ENCODE measurements at regions not wholly inside any gene's neighbourhood (a gene's known extent, or its start where the extent isn't known, plus 50 kb on each side); places are given as distances from the start of the nearest gene placed in this dataset.

DNA sequence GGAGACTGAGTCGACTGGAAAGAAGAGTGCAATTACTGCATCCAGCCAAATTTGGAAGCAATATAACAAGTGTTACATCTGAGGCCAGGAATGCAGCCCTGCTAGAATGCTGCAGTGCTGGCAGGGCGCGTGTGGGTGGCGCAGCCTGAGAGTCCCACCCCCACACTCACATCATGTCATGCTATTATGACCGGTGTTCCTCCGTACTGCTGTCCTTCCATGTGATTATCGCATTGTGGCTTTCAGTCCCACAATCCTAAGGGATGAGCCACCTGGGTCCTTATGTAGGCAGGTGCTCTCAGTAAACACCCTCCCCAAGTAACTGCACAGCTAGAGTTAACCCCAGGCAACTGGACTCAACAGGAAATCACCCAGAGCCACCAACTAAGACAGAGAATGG lies 122.6 kb upstream of the CPEB2 start:
- no peak for DNase-seq (ENCODE audit: low read depth)

DNA sequence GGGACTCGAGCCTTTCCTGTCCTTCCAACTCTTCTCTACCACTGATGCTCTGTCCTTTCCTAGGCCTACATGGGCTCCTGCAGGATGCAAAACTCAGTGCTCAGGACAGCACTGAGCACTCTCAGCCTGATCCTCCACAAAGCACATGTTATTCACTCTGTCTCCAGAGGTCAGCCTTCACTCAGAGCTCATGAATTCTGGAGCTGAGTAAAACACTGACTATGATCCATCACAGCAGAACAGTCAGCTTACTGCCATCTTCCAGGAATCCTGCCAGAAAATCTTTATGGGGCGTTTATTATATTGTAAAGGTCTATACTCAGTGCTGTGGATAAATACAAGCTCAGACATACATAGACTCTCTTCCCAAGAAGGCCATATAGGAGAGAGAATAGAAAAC lies 121.5 kb upstream of the CPEB2 start:
- DNase-seq (ENCODE audit: low read depth) = no peak

DNA sequence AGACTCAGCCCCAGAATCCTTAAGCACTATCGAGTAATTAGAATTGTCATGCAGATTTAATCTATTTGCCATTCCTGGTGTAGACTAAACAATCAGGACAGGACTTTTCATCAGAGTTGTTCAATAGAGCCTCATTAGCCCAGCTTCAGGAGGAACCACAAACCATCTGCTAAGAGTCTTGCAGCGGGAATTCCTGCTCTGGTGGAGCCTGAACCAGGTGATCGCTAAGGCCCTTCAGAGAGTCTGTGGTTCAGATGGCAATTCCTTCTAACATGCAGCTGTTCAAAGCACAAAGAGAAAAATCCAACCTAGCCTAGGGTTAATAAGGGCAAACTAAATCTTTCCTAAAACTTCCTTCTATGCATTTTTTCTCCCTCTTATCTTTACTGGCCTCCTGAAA lies 119.1 kb upstream of the CPEB2 start:
- no peak for DNase-seq (ENCODE audit: low read depth)

DNA sequence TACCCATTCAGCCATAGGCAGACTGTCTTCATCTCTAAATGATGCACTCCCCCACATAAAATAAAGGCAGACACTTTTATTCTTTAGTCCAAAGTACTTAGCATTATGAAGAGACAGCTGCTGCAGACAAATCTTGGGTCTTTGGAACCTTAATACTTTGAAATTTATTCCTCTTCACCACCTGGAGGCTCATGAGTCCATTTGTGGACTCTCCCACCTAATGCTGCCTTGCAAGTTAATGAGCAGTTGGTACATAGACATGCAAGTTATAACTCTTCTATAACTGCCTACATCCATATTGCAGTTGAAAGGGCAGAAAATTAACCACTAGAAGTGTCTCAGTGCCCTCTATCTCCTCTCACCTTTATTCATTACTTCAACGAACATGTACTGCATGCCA lies 118.6 kb upstream of the CPEB2 start:
- DNase-seq (ENCODE audit: low read depth) = no peak

DNA sequence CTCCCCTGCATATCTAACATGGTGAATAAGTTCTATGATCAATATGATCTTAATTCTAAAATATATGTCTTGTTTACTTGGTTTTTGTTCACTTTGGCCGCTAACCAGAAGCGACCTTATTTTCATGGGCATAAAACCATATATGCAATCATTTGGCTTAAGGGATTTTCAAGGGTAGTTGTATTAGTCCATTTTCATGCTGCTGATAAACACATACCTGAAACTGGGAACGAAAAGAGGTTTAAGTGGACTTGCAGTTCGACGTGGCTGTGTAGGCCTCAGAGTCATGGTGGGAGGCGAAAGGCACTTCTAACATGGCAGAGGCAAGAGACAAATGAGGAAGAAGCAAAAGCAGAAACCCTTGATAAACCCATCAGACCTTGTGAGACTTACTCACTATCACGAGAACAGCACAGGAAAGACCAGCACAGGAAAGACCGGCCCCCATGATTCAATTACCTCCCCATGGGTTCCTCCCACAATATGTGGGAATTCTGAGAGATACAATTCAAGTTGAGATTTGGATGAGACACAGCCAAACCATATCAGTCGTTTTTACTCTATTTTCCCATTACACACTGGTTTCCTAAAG lies 114.3 kb upstream of the CPEB2 start:
- no peak for DNase-seq (ENCODE audit: low read depth)

DNA sequence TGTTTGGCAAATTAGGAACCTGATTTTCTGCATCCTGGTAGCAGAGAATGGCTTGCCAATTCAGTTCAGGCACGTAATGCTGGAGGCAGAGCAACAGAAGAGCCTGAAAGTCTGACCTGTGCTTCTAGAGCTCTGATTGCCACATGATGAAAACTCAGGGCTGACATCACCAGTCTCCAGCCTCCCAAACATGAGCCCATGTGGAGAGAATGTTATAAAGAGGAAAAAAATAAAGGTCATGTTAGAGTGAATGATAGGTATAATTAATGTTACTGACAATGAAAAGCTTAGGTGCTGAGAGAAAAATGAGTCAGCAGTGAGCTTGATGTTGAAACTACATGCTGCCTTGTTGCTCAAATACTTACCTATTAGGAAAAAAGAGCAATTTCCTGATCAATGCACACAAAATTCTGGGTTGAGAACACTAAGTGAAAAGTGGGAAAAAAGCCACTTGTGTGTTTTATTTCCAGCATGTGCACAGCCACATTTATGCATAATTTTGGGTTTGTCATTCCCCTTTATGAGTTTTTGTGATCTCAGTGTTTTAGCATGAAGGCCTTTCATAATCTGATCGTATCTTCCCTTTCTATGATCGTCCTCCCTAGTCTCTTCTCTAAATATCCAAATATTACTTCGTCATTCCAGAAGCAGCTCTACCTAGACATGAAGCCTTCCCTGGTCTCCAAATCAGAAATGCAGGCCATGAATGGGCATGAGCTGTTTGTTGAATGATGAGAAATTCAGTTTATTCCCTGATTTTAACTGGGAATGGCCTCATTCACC lies 113.3 kb upstream of the CPEB2 start:
- no peak for DNase-seq (ENCODE audit: low read depth)

DNA sequence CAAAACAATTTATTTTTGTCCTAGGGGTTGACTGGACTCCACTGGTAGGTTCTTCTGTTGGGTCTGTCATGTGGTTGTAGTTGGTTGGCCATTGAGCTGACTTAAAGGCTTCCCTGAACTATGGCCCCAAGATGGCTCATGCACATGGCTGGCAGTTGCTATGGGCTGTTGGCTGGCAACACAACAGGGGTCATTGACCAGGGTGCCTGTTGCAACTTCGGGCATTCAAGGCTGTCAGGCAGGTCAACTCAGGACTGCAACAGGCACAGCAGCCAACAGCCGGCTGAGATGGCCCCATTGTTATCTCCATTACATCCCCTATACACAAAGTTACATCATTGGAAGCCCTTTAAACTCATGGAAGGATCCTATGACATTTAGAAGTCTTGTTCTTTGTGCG lies 109.7 kb upstream of the CPEB2 start:
- no peak for DNase-seq (ENCODE audit: low read depth)

DNA sequence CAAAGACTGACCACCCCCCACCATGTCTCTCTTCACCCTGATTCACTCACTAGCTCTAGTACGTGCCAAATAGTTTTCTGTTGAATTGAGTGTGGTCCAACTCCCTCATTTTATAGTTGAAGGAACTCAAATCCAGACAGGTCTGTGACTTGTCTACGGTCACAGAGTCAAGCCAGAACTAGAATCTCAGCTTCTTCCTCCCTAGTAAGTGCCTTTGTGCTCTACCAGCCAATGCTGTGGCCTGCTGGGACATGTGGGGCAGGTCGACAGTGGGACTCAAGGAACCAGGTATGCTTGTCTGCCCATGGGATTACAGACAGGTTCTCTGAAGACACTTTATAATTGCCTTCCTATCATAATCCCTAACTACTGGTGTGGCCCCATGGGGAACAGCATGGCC lies 108.6 kb upstream of the CPEB2 start:
- no peak for DNase-seq (ENCODE audit: low read depth)

DNA sequence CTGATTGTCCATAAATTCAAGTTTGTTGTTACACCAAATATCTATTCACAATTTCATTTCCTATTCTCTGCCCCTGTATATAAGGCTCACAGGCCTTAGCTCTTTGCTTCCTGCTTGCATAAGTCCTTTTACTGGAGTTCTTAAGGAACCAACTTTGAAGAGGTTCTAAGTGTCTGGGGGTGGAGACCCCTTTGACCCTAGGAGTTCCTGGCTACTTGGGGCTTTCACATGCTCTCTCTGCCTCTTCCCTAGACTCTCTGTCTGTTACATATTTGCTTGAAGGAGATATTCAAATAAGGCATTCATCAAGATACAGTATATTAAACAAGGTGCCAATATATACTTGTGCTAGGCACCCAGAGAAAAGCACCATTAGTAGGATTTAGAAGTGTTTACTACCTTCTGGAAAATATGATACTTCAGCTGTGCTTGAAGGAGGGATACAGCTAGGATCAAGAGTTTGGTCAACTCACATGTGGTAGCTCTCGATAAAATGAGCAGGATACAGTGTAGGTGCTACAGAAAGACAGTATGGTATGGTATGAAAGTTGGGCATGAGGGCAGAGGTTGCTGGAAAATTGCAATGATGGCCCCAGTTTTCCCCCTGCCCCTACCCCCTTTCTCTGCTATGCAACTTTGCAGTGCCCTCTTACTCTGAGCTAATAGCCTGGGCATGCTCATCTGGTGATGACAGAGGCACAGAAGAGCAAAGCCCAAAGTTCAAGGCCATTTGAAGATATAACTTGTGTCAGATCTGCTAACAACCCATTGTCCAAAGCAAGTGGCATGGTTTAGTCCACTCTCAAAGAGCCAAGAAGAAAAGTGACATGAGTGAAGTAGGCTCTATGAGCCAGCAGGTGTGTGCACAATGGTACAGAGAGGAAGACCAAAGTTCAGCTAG lies 107.6 kb upstream of the CPEB2 start:
- DNase-seq (ENCODE audit: low read depth) = no peak

DNA sequence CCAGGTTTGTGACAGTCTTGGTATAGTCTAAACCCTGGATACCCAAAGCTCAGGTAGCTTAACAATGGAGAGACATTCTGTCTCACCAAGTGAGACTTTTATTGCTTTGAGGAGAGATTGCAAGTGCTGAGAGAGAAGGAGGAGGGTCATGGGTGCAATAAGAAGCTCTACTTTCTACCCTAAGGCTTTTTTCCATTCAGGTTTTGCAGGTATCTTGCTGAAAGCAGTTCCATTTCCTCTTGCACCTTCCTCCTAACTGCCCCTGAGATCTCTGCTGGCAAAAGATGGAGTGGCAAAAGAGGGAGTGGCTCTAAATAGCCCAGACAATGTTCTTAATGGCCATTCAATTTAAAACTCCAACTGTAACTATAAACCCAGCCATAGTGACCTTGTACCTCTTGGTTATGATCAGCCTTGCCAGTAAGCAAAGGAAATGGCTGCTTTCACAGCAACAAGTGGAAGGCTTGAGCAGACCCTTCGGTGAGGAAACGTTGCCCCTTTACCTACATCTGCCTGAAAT lies 105.6 kb upstream of the CPEB2 start:
- DNase-seq (ENCODE audit: low read depth) = no peak

DNA sequence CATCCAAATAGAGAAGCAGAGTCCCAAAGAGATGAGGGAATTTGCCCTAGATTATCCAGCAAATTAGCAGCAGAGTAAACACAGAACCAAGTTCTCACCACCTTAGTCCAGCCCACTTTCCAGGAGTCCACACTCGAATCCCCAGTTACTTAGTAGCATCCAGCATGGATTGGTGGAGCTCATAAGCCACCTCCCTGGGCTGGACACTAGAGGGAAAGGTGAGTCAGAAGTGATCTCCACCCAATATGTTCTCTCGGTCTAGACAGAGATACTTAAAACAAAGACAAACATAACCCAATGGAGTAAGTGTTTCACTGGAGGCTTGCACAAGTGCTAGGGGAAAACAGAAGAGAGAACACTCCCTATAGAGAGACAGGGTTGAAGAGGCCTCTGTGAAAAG lies 105.1 kb upstream of the CPEB2 start:
- no peak for DNase-seq (ENCODE audit: low read depth)

DNA sequence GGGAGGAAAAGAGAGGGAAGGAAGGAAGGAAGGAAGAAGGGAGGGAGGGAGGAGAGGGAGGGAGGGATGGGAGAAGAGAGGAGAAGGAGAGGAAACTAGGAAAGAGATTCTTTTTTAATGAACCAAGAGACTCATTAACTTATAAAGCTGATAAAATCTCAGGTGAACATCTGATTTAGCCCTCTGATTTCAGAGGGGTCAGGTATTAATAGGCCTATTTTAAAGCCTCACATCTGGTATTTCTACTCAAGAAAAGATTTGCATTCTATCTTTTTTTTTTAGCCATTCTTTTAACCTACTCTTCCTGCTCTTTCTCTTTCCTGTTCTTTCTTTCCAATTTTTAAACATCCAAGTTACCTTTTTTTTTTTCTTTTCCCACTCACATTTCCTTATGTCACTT lies 103.3 kb upstream of the CPEB2 start:
- DNase-seq (ENCODE audit: low read depth) = no peak

DNA sequence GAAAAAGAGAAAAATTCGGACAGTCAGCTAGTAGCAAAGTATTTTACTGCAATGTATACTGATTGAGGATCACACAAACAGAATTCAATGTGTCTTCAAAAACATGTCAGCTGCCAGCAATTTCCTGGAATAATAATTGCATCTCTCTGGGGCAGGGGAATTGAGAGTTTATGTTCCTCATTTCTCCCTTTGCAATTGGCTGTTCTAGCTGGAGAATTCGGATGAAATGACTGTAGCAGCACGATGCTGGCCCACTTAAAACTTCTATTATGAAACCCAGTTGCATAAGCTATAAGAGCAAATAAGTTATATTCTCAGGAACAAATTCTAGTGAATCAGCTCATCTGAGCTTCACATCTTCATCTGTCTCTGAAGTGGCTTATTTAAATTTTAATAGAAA lies 99.9 kb upstream of the CPEB2 start:
- no peak for DNase-seq (ENCODE audit: low read depth)

DNA sequence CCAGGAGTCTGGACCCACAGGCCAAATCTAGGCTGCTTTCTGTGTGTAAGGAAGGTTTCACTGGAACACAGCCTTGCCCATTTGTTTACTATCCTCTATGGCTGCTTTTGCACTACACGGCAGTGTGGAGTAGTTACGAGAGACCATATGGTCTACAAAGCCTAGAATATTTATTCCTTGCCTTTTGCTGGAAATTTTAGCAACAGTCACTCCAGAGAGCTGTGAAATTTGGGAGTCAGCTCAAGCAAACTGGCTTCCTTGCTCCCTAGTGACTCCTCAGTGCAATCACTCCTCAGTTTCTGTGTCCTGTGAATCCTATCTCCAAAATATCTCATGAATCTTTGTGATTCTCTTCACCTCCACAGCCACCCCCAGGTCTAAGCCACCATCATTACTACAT lies 99.0 kb upstream of the CPEB2 start:
- no peak for DNase-seq (ENCODE audit: low read depth)

DNA sequence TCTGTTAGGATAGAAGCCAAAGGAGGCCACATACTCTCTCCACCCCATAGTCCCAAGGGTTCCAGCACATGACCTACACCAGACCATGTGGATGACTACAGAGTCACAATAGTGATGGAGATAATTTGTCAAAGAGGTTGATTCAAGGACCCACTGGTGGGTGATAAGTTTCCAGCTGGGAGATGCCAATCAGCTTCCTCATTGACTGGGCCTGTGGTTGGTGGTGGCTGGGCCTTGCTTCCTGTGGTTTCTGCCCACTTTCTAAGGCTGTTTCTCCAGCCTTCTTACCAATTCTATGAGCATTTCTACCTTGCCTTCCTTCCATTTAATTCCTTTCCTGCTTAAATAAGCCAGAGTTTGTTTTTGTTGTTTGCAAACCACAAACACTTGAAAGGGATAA lies 95.5 kb upstream of the CPEB2 start:
- no peak for DNase-seq (ENCODE audit: low read depth)

DNA sequence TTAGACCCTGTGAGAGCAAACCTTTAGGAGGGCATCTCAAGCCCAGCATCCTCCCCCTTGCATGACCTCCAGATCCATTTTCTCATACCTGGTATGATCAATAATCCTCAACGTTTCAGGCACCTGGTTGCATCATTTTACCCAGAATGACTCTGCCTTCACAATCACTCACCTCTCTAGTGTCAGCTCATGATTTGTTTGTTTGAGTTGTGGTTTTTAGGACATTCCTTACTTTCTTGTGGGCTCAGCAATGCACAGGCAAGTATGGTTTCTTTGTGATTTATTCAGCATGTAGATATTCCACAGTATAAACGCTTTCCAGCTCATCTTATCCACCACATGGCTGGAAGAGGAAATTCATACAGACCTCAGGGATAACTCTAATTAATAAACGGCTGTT lies 93.6 kb upstream of the CPEB2 start:
- no peak for DNase-seq (ENCODE audit: low read depth)

DNA sequence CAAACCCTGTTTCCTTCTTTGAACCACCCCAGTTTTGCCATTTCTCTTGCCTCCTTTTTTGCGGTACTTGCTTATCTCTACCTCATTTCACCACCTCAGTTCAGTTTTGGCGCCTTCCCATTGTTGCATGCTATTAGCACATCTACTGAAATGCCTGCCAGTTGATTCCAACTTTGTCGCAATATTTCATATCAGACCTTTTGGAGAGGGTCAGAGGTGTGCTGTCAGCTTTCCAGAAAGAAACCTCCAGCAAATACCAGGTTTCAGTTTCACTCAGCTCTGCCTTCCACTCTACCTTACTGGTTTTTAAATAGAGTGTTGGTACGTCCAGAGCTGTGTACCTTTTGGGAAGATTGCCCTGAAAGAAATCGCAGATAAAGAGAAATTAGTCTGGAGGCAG lies 91.9 kb upstream of the CPEB2 start:
- DNase-seq (ENCODE audit: low read depth) = no peak

DNA sequence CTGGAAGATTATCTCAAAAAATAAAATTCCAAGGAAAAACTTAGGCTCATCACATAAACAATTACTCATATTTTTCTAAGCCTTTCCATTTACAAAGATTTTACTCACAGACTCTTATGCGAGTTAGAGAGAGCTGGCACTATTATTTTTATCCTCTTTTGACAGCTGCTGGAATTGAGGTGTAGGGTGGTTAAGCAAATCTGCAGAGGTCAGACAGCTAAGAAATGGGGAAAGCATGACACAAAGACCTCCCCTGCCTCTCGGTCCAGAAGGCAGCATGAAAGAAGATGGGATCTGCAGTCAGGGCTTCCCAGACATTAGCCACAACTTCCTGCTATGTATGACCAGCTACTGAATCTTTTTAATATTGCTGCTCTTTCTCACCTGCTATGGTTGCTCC lies 89.9 kb upstream of the CPEB2 start:
- no peak for DNase-seq (ENCODE audit: low read depth)

DNA sequence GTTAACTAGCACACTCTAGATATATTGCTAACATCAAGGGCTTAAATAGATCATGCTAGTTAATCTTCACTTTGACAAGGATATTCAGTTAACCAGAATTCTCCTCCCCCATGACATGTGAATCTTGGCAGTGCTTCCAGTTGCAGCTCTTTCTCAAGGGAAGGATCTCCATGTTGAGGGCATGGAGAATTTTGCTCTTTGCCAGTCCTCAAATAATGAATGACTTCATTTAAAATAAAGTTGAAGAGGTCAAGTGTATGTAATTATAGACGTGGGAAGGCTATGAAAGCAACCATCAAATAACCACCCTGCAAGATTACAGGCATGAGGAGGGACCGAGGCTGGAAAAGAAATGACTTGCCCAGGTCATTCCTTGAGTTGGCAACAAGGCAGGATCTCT lies 87.3 kb upstream of the CPEB2 start:
- no peak for DNase-seq (ENCODE audit: low read depth)

DNA sequence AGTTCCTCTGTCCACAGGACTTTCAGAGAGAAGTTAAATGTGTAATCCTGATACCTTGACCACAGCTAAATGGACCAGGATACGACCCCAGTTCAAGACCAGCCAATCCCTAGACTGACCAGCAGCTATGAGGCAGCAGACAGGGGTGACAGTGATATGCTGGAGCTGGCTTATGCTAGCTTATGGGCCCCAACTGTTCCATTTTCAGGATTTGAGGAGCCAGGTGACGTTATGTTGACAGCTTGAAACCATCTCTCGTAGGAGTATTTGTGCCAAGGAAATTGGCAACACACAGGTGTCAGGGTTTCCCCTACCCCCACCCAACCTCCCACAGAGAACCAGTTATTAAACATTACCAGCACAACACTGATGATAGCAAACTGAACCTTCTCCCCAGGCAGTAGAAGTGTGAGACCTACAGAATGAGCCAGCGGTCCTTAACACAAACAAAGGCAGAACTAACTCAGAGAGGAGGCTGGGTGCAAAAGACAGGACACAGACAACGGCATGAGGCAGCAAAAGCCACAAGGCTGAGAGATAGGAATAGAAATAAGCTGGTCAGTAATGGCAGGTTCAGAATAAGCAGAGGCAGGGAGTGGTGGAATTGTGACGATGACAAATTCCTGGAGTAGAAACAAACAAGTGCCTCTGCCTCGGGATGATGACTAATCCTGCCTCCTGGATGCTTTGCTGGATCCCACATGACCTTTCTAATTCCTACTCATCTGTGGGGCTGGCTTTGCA lies 85.6 kb upstream of the CPEB2 start:
- DNase-seq (ENCODE audit: low read depth) = no peak

DNA sequence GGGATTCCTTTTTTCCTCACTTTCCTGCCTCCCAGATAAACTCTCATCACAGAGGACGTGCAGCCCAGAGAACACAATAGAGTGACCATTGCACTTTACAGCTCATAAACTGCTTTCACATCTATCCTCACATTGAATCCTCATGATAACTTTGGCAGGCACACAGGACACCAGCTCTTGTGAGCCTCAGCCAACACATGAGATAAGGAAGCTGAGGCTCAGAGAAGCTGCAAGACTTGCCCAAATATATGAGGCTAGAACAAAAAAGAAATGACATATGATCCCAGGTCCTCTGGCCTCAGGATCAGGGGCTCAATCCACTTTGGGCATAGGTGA lies 85.0 kb upstream of the CPEB2 start:
- no peak for DNase-seq (ENCODE audit: low read depth)

DNA sequence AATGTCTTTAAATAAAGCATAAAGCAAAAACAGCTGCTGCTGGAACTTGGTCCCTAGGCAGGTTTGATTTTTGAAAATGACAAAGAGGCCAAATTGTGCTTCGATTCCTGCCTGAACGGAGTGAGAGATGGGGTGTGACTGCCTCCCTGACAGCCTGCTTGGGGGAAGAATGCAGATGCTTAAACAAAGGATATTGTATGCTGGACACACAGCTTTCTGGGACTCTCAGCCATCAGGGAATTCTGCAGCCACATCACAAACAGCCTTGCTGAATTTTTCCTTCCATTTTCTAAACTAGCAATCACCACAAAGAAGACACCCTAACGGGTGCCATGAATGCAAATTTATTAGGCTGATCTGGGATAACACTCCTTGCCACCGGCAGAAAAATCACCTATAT lies 83.9 kb upstream of the CPEB2 start:
- DNase-seq (ENCODE audit: low read depth) = no peak

Data from activated T-cell treated with anti-CD3 and anti-CD28 coated beads for 1 hour (primary cell).